ENCODE measurements at regions not wholly inside any gene's neighbourhood (a gene's known extent, or its start where the extent isn't known, plus 50 kb on each side); places are given as distances from the start of the nearest gene placed in this dataset.

DNA sequence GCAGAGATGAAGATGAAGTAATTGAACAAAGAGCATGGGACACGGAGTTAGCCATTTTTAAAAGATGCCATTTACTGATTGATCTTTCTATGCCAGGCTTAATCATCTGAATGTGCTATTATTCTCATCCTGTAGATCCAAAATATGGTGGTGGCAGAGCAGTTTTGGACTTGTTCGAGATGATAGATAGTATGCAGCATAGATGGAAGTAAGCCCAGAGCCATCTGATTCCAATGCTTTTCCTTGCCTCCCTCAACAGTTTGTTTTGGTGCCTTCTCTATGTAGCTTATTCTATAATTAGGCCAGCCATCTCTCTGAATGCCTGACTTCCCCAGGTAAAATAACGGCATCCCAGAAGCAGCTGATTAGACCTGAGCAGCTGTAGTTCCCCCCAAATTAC is 152.6 kb upstream of the CLNK start:
- Histone ChIP-seq H2BK120ac (ENCODE audit: low read depth, low read length) (no peak overlapping the region), H2BK5ac (ENCODE audit: low read depth, low read length, poor library complexity, severe bottlenecking) (no peak overlapping the region), H4K8ac (ENCODE audit: low read depth in 2 of 2, low read length in 2 of 2) (no peak overlapping the region), H3K9ac (ENCODE audit: low read depth, low read length) (no peak overlapping the region), H4K20me1 (ENCODE audit: insufficient read depth, low read length) (no peaks in the 10 kb centered on the region), H4K91ac (ENCODE audit: insufficient read depth, low read depth, low read length) (no peak overlapping the region), H3K14ac (replicated peaks; ENCODE audit: low read depth, low read length) (no peak overlapping the region), H3K4me1 (ENCODE audit: control insufficient read depth, insufficient read depth, low read length) (no peaks in the 10 kb centered on the region), H4K5ac (ENCODE audit: low read depth, low read length) (no peak overlapping the region), H3K4me3 (ENCODE audit: insufficient read depth, low read depth, low read length) (no peak overlapping the region), H3K9me1 (ENCODE audit: insufficient read depth, low read length) (no peaks in the 10 kb centered on the region), H2BK15ac (ENCODE audit: low read depth, low read length) (no peak overlapping the region), H3K56ac (ENCODE audit: extremely low read depth, insufficient read depth, low read length) (no peak overlapping the region), H2AFZ (replicated peaks; ENCODE audit: low read length, poor library complexity) (no peak overlapping the region), H3K23ac (ENCODE audit: low read depth, low read length) (no peak overlapping the region), H2AK9ac (replicated peaks; ENCODE audit: low read depth, low read length, poor library complexity) (no peak overlapping the region), H3K27ac (ENCODE audit: insufficient read depth, low read length) (no peak overlapping the region), H3K4ac (ENCODE audit: low read depth, low read length) (no peak overlapping the region), H2BK20ac (ENCODE audit: low read depth, low read length) (no peak overlapping the region), H3K79me1 (ENCODE audit: low read depth in 1 of 2, low read length in 2 of 2) (no peaks in the 10 kb centered on the region), H2AK5ac (ENCODE audit: low read depth, low read length) (no peak overlapping the region), H3K4me2 (ENCODE audit: low read depth, low read length) (no peak overlapping the region), H3K18ac (ENCODE audit: low read depth, low read length) (no peak overlapping the region), H3K9me3 (ENCODE audit: control insufficient read depth, insufficient read depth, low read length) (no peaks in the 10 kb centered on the region), H3K36me3 (ENCODE audit: control insufficient read depth, insufficient read depth, low read length) (no peaks in the 10 kb centered on the region), H3K27me3 (ENCODE audit: control insufficient read depth, insufficient read depth, low read length) (no peaks in the 10 kb centered on the region)
- WGBS, 2 experiments (ENCODE audit: extremely low coverage in 2 of 2, insufficient read length in 1 of 2): no CpG with 5 or more reads among the region's 3 CpGs
- DNase-seq (no peak), ATAC-seq (ENCODE audit: low read depth) (no peak)
- no peak for TF ChIP-seq MAFK (IDR thresholded peaks at IDR 0.05; ENCODE audit: low read depth, low read length)
- no peak for TF ChIP-seq FOS (IDR thresholded peaks at IDR 0.05; ENCODE audit: low read depth, low read length)
- TF ChIP-seq CHD1 (IDR thresholded peaks at IDR 0.05; ENCODE audit: low read depth, low read length): no peak
- no peak for TF ChIP-seq BHLHE40 (IDR thresholded peaks at IDR 0.05; ENCODE audit: low read depth, low read length)
- TF ChIP-seq MAZ (IDR thresholded peaks at IDR 0.05; ENCODE audit: borderline replicate concordance, low read depth, low read length): no peak
- no peak for TF ChIP-seq NFE2L2 (IDR thresholded peaks at IDR 0.05; ENCODE audit: low read depth, low read length)
- TF ChIP-seq CEBPB (IDR thresholded peaks at IDR 0.05; ENCODE audit: low read depth, low read length): no peak
- no peak for TF ChIP-seq SMC3 (IDR thresholded peaks at IDR 0.05; ENCODE audit: low read depth, low read length)
- TF ChIP-seq, protein P1, sequence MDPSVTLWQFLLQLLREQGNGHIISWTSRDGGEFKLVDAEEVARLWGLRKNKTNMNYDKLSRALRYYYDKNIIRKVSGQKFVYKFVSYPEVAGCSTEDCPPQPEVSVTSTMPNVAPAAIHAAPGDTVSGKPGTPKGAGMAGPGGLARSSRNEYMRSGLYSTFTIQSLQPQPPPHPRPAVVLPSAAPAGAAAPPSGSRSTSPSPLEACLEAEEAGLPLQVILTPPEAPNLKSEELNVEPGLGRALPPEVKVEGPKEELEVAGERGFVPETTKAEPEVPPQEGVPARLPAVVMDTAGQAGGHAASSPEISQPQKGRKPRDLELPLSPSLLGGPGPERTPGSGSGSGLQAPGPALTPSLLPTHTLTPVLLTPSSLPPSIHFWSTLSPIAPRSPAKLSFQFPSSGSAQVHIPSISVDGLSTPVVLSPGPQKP (IDR thresholded peaks at IDR 0.05; ENCODE audit: borderline replicate concordance, low read depth, low read length): no peak
- TF ChIP-seq RFX5 (IDR thresholded peaks at IDR 0.05; ENCODE audit: low read depth, low read length): no peak
- CTCF ChIA-PET: no interaction called here
- in situ Hi-C loops (cut with MboI; ENCODE audit: low sequenced_read_pairs): no loop called here
- BruUV-seq (replicated peaks): no TSS peak
- intact Hi-C loops (cut with micrococcal nuclease): no loop called here
- dilution Hi-C loops (cut with HindIII; ENCODE audit: low sequenced_read_pairs, unreplicated experiment): no loop called here
- POLR2A ChIA-PET (ENCODE audit: unreplicated experiment): no interaction called here

Measured in IMR-90 (cell line).